Tibial artery (tissue), 4 donors: ENCODE measurements at regions not wholly inside any gene's neighbourhood (a gene's known extent, or its start where the extent isn't known, plus 50 kb on each side); places are given as distances from the start of the nearest gene placed in this dataset.

Source experiments
- DNase-seq, 2 donors: peaks; one replicate each; pipeline ENCODE4 v3.0.0-alpha.2; 2019
- H3K27ac ChIP-seq, 2 donors: fragments of 200-600 bp; sonication (generic) in 1 of 2; 1 replicate in 1 of 2; 2 replicates in 1 of 2; pipeline ENCODE4 v1.5.1; 2018 to 2019; ENCODE audit warnings: mild to moderate bottlenecking in 1 of 2
- H3K27me3 ChIP-seq, 2 donors: fragments of 200-600 bp; sonication (generic) in 1 of 2; one replicate each; pipeline versions ENCODE4 v1.5.1 to v1.6.0; 2016 to 2019
- H3K36me3 ChIP-seq, 3 donors: fragments of 200-600 bp; sonication (generic) in 2 of 3; one replicate each; pipeline ENCODE4 v1.5.1; 2016 to 2019; ENCODE audit warnings: mild to moderate bottlenecking in 2 of 3
- H3K4me1 ChIP-seq, 4 donors: fragments of 200-600 bp; sonication (generic) in 2 of 4; 1 replicate in 3 of 4; 2 replicates in 1 of 4; pipeline ENCODE4 v1.5.1; 2016 to 2019
- H3K4me3 ChIP-seq, 2 donors: fragments of 200-600 bp; sonication (generic) in 1 of 2; 1 replicate in 1 of 2; 2 replicates in 1 of 2; pipeline ENCODE4 v1.5.1; 2018 to 2019; ENCODE audit warnings: mild to moderate bottlenecking in 2 of 2
- H3K9me3 ChIP-seq, 3 donors: fragments of 200-600 bp; sonication (generic) in 1 of 3; one replicate each; pipeline ENCODE4 v1.5.1; 2016 to 2019
- intact Hi-C: fragments of 100-400 bp; cut with DNase I; formaldehyde crosslinking; loops from one replicate; pipeline ENCODE4 v1.15.0; 2023; ENCODE audit warnings: low total_unique reads
- TF ChIP-seq, protein P1 (sequence below), 2 experiments: fragments of 200-600 bp in 1 of 2; fragments of 450-650 bp in 1 of 2; IDR thresholded peaks; one replicate each; pipeline ENCODE4 v1.5.1; 2017 to 2019; ENCODE audit warnings: antibody characterized with exemption in 2 of 2, mild to moderate bottlenecking in 1 of 2, moderate library complexity in 1 of 2

DNA sequence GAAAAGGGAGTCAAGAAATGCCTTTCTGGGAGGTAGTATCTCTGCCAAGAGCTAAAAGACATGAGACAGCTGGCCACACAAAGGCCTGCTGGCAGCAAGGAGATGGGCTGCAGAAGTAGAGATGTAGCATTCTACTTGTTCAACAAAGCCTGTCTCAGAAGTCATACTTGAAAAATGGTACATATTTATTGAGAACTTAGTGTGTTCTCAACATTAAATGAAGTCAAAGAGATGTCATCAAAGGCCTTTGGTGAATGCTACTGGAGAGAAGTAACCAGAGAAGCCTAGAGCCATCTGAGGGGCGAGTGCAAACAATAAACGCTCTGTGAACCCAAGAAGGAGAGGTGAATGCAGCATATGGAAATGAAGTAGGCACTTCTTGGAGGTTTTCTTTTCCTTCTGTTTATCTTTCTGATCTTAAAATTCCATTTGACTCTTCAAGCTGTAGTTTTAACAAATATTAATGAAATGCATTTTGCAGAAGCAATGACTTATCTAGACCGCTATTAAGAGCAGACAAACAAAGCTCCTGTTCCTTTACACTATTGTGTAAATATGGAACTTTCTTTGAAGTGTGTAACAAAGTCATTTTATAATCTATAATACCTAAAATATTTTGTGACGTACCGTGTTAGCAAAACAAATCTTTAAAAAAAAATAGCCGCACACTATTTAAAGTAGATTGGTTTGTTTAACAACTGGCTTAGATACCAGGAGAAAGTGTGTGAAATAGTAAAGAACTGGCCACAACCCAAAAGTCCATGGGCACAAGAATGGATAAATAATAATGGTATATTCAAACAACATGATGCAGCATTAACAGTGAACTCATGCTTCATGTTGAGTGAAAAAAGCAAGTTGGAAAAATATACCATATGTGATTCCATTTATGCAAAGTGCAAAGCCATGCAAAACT is 70.2 kb downstream of the ZNF608 start:
- no peaks in the 10 kb centered on the region for H3K27me3 ChIP-seq
- TF ChIP-seq, protein P1, sequence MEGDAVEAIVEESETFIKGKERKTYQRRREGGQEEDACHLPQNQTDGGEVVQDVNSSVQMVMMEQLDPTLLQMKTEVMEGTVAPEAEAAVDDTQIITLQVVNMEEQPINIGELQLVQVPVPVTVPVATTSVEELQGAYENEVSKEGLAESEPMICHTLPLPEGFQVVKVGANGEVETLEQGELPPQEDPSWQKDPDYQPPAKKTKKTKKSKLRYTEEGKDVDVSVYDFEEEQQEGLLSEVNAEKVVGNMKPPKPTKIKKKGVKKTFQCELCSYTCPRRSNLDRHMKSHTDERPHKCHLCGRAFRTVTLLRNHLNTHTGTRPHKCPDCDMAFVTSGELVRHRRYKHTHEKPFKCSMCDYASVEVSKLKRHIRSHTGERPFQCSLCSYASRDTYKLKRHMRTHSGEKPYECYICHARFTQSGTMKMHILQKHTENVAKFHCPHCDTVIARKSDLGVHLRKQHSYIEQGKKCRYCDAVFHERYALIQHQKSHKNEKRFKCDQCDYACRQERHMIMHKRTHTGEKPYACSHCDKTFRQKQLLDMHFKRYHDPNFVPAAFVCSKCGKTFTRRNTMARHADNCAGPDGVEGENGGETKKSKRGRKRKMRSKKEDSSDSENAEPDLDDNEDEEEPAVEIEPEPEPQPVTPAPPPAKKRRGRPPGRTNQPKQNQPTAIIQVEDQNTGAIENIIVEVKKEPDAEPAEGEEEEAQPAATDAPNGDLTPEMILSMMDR (IDR thresholded peaks at IDR 0.05), result no peak
- H3K36me3 ChIP-seq, result no peaks in the 10 kb centered on the region
- no peak for DNase-seq
- no peaks in the 10 kb centered on the region for H3K9me3 ChIP-seq
- intact Hi-C loops, result no loop called here
- no peak overlapping the region for H3K4me3 ChIP-seq
- H3K4me1 ChIP-seq, result peaks cover 0 to 16% (median 10%) of the 10 kb centered on the region in 4 donors
- H3K27ac ChIP-seq, result no peak overlapping the region

DNA sequence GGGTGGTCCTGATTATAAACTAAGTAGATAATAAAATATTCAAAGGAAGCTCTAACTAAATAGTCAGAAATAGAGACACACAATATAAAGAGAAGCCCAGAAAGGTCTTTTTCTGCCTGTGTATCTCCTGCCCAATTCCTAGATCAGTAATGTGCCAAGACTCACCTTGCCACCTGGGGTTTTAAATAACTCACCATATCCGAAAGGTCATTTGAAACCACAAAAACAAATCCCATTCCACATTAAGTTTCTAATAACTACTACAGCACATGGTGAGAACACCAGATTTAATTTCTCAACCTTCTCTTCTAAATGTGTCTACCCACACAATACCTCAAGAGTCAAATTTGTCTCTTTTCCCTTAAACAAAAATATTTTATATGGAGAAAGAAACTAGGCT is 75.2 kb downstream of the ZNF608 start:
- TF ChIP-seq, protein P1 (IDR thresholded peaks at IDR 0.05), result no peak
- Histone ChIP-seq H3K4me1 (peaks cover 0 to 7% (median 0%) of the 10 kb centered on the region in 4 donors), H3K9me3 (no peaks in the 10 kb centered on the region)

DNA sequence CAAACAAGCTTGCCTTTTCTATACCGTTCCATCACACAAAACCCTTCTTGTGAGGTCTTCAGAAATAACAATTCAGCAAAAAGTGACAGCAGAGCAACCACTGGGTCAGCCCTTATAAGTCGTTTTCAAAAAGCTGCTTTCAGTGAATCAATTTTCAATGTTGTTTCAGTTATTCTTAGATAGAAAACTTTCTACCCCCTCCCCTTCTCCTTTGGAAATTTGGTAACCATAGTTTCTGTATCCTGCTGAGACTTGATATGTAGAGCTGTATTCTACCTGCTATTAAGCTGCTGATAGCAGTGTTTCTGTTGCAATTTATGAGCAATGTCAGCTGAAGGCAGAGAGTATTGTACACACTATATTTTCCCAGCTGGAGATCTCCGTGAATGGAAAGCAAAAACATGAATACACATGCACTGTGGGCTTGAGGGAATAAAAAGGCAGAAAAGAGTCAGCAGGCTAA is 75.7 kb downstream of the ZNF608 start:
- no peak for DNase-seq
- intact Hi-C loops, result no loop called here
- Histone ChIP-seq H3K4me1 (peaks cover 0 to 7% (median 0%) of the 10 kb centered on the region in 4 donors), H3K9me3 (no peaks in the 10 kb centered on the region), H3K36me3 (no peaks in the 10 kb centered on the region), H3K4me3 (no peak overlapping the region), H3K27ac (no peak overlapping the region), H3K27me3 (no peaks in the 10 kb centered on the region)
- TF ChIP-seq, protein P1 (IDR thresholded peaks at IDR 0.05), result no peak

More for the DNA sequence above, 75.2 kb downstream of the ZNF608 start:
- Histone ChIP-seq H3K36me3 (no peaks in the 10 kb centered on the region), H3K27me3 (no peaks in the 10 kb centered on the region), H3K27ac (no peak overlapping the region), H3K4me3 (no peak overlapping the region)
- intact Hi-C loops, result no loop called here
- no peak for DNase-seq

DNA sequence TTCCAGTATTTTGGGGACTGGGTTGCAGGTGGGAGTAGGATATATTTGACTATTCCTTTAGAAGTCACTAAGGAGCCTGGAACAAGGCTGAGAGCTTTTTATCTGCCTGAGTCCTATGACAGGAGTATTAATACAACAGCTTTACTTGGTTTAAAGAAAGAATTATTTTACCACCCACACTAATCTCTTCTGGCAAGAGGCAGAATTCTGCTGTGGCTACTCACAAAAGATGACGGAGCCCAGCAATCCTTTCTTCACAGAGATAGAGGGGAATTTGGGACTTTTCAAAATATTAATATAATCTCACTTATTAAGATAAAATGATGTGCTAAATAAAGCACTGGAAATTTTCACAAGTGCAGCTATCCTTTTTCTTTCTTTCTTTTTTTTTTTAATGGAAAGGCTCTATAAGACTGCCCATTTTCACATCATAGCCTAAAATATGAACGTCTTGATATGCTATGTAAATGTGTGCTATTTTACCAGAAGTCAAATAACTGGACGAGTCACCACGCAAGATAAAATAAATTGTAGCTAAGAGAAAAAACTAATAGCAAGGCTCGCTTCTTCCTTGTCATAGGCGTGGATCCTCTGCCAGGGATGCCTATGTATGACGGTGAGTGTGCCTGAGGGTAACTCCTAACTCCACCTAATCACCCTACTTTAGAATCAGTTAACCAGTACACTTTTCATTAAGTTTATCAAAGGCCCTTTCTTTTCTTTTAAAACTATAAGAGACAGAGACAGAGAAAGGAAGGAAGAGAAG is 76.3 kb downstream of the ZNF608 start:
- no peak overlapping the region for H3K27ac ChIP-seq
- intact Hi-C loops, result no loop called here
- no peaks in the 10 kb centered on the region for H3K36me3 ChIP-seq
- TF ChIP-seq, protein P1 (IDR thresholded peaks at IDR 0.05), result no peak
- H3K4me3 ChIP-seq, result no peak overlapping the region
- no peak for DNase-seq
- H3K9me3 ChIP-seq, result no peaks in the 10 kb centered on the region
- H3K4me1 ChIP-seq, result peaks cover 0 to 7% (median 0%) of the 10 kb centered on the region in 4 donors
- no peaks in the 10 kb centered on the region for H3K27me3 ChIP-seq

DNA sequence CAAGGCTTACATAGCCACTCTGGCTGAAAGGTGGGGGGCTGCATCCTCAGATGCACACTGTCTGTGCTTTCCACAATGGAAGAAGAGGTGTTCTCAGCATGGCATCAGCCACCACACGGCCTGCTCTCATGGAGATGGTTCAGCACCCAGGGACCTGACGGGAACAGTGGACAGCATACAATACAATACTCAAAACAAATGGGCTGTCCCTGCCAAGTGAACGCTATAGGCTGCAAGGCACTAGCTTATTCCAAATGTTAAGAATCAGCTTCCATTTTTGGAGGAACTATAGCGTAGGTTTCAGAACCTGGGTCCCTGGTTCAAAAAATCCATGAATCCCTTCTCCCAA is 77.2 kb downstream of the ZNF608 start:
- intact Hi-C loops, result no loop called here
- H3K4me1 ChIP-seq, result peaks cover 0 to 7% (median 0%) of the 10 kb centered on the region in 4 donors
- H3K4me3 ChIP-seq, result no peak overlapping the region
- H3K36me3 ChIP-seq, result no peaks in the 10 kb centered on the region
- no peak for DNase-seq
- no peaks in the 10 kb centered on the region for H3K27me3 ChIP-seq
- no peak overlapping the region for H3K27ac ChIP-seq
- TF ChIP-seq, protein P1 (IDR thresholded peaks at IDR 0.05), result no peak
- no peaks in the 10 kb centered on the region for H3K9me3 ChIP-seq
